Activated T-cell treated with anti-CD3 and anti-CD28 coated beads, Interleukin-2, amount 50 U/mL, for 72 hours (primary cell): ENCODE measurements at regions not wholly inside any gene's neighbourhood (a gene's known extent, or its start where the extent isn't known, plus 50 kb on each side); places are given as distances from the start of the nearest gene placed in this dataset.

ENCODE experiments used
- ATAC-seq, 2 donors: fragments of 150-1000 bp; cut with Tn5 transposase; replicated peaks in 1 of 2; 2 replicates each; pipeline ENCODE4 v1.10.0; 2021; ENCODE audit warnings: moderate library complexity in 2 of 2, mild to moderate bottlenecking in 1 of 2
- DNase-seq, 2 donors: peaks; one replicate each; pipeline ENCODE4 v3.0.0; 2021 to 2022; ENCODE audit warnings: mixed read lengths in 1 of 2
- H3K27ac Mint-ChIP-seq: one replicate; pipeline ENCODE4 v1.8.0; 2022; ENCODE audit warnings: mild to moderate bottlenecking, moderate library complexity, mixed read lengths
- H3K27me3 Mint-ChIP-seq: one replicate; pipeline ENCODE4 v1.8.0; 2022; ENCODE audit warnings: low read depth, mixed read lengths
- H3K36me3 Mint-ChIP-seq, 2 donors: one replicate each; pipeline ENCODE4 v1.8.0; 2022; ENCODE audit warnings: mixed read lengths in 2 of 2, mild to moderate bottlenecking in 1 of 2; ENCODE audit not compliant: insufficient read depth in 2 of 2
- H3K4me1 Mint-ChIP-seq: one replicate; pipeline ENCODE4 v1.8.0; 2022; ENCODE audit warnings: low read depth, mixed read lengths
- H3K4me3 Mint-ChIP-seq, 2 donors: one replicate each; pipeline ENCODE4 v1.8.0; 2022; ENCODE audit warnings: mild to moderate bottlenecking in 2 of 2, mixed read lengths in 2 of 2, moderate library complexity in 2 of 2
- H3K9me3 Mint-ChIP-seq, 2 donors: one replicate each; pipeline ENCODE4 v1.8.0; 2022; ENCODE audit warnings: mixed read lengths in 2 of 2

- Mint-ChIP-seq H3K27ac (no peak overlapping the region), H3K4me3 (no peak overlapping the region), H3K9me3 (peaks cover 2 to 4% of the 10 kb centered on the region in 2 donors), H3K27me3 (no peaks in the 10 kb centered on the region), H3K36me3 (no peaks in the 10 kb centered on the region), H3K4me1 (peaks cover 4% of the 10 kb centered on the region)
- no peak for DNase-seq
- no peak for ATAC-seq
Observed at GRCh38 chr13:111394211-111394922, 73.9 kb downstream of the TEX29 start.

DNA sequence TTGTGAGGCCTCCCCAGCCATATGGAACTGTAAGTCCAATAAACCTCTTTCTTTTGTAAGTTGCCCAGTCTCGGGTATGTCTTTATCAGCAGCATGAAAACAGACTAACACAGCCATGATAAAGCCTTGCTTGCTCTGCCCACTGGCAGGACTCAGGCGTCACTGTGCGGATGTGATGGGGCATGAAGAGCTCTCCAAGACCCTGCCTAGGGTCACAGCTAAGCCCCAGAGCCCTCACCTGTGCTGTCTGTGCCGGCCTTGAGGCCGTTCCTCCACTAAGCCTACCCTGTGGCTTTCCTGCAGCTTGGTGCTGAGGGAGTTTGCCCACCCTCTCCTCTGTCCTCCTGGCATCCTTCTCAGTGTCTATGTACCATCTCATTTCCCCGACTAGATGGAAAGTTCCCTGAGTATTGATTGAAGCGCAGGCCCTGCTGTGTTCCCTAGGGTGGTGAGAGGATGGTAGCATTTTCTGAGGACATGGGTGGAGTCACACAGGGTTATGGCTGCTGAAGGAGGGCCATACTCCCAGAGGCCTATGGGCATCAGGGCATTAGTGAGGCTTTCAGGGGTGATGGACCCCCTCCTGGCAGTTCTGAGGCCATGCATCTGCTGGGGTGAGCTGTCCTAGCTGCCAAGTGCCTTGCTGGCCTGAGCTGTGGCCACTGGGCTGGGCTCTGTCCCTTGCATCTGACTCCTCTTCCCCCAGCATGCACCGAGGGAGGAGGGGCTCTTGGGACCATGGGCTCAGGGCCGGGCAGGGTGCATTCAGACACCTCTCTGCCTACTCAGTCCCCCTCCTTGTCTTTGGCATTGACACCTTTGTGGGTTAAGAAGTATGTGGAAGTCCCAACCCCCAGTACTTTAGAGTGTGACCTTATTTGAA, 75.3 kb downstream of the TEX29 start:
- Mint-ChIP-seq H3K36me3 (no peaks in the 10 kb centered on the region), H3K27ac (no peak overlapping the region), H3K9me3 (peaks cover 2 to 4% of the 10 kb centered on the region in 2 donors), H3K27me3 (no peaks in the 10 kb centered on the region), H3K4me3 (no peak overlapping the region), H3K4me1 (no peaks in the 10 kb centered on the region)
- DNase-seq, result no peak
- no peak for ATAC-seq

DNA sequence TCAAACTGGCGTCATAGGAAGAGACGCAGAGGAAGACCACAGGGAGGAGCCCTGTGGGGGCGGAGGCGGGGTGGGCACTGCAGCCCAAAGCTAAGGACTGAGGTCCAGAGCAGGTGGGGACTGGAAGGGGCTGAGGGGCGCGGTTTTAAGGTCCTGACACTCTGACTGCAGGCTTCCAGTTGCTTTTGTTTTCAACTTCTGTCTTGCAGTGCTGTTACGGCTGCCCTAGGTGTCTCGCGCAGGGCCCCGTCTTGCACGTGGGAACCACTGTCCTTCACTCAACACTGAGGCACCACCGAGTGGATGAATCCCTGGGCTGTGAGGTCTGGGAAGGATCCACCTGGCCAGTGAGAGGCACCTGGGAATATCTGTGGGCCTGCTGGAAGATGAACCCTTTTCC, 76.0 kb downstream of the TEX29 start:
- Mint-ChIP-seq H3K4me1 (no peaks in the 10 kb centered on the region), H3K27me3 (no peaks in the 10 kb centered on the region), H3K9me3 (peaks cover 2 to 4% of the 10 kb centered on the region in 2 donors), H3K4me3 (no peak overlapping the region), H3K27ac (no peak overlapping the region), H3K36me3 (no peaks in the 10 kb centered on the region)
- ATAC-seq (no peak), DNase-seq (no peak)

DNA sequence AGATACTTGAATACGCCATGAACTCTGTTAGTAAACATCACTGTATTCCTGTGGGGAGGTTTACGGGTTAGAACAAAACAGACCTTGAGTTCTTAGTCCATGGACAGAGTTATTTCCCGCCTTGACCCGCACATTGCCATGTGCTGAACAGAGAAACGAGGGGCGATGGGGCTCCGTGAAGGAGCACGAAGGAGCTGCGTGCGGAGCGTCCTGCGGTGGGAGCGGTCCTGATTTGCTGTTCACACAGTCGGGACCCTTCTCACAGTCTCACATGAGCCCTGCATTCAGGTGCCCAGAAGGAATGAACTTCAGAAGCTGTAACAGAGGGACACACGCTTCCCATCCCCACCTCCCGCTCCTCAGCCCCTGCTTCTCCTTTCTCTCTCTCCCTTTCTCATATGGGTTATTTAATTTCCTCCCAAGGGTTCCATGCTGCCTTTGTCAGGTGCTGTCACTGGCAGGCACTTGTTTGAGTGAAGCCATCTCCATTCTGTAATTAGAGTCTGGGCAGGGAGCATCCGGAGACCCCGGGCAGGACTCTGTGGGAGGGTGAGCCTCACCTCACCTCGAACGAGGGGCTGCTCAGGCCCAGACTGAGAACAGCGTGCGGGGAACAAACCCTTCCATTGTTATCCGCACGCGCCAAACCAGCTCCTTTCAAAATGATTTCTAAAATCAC, 76.9 kb downstream of the TEX29 start:
- no peak for DNase-seq

GRCh38 chr13:111398196-111398595, 77.8 kb downstream of the TEX29 start:
- ATAC-seq (no peak), DNase-seq (no peak)
- Mint-ChIP-seq H3K4me3 (no peak overlapping the region), H3K9me3 (peaks cover 2 to 4% of the 10 kb centered on the region in 2 donors), H3K4me1 (no peaks in the 10 kb centered on the region), H3K36me3 (no peaks in the 10 kb centered on the region), H3K27ac (no peak overlapping the region), H3K27me3 (no peaks in the 10 kb centered on the region)

More for the DNA sequence above, 76.9 kb downstream of the TEX29 start:
- no peak overlapping the region for H3K27ac Mint-ChIP-seq
- H3K4me1 Mint-ChIP-seq, result no peaks in the 10 kb centered on the region
- H3K36me3 Mint-ChIP-seq, result no peaks in the 10 kb centered on the region
- no peak overlapping the region for H3K4me3 Mint-ChIP-seq
- peaks cover 2 to 4% of the 10 kb centered on the region in 2 donors for H3K9me3 Mint-ChIP-seq
- no peak for ATAC-seq
- no peaks in the 10 kb centered on the region for H3K27me3 Mint-ChIP-seq

GRCh38 chr13:111398715-111399299, 78.4 kb downstream of the TEX29 start:
- H3K4me3 Mint-ChIP-seq, result no peak overlapping the region
- no peaks in the 10 kb centered on the region for H3K4me1 Mint-ChIP-seq
- DNase-seq, result no peak
- no peaks in the 10 kb centered on the region for H3K27me3 Mint-ChIP-seq
- no peak for ATAC-seq
- H3K27ac Mint-ChIP-seq, result no peak overlapping the region
- H3K36me3 Mint-ChIP-seq, result no peaks in the 10 kb centered on the region
- H3K9me3 Mint-ChIP-seq, result peaks cover 2 to 4% of the 10 kb centered on the region in 2 donors

GRCh38 chr13:111399334-111399733, 78.9 kb downstream of the TEX29 start:
- Mint-ChIP-seq H3K9me3 (peaks cover 2 to 4% of the 10 kb centered on the region in 2 donors), H3K27me3 (no peaks in the 10 kb centered on the region), H3K36me3 (no peaks in the 10 kb centered on the region), H3K4me3 (no peak overlapping the region), H3K27ac (no peak overlapping the region), H3K4me1 (no peaks in the 10 kb centered on the region)
- no peak for DNase-seq
- ATAC-seq, result no peak

DNA sequence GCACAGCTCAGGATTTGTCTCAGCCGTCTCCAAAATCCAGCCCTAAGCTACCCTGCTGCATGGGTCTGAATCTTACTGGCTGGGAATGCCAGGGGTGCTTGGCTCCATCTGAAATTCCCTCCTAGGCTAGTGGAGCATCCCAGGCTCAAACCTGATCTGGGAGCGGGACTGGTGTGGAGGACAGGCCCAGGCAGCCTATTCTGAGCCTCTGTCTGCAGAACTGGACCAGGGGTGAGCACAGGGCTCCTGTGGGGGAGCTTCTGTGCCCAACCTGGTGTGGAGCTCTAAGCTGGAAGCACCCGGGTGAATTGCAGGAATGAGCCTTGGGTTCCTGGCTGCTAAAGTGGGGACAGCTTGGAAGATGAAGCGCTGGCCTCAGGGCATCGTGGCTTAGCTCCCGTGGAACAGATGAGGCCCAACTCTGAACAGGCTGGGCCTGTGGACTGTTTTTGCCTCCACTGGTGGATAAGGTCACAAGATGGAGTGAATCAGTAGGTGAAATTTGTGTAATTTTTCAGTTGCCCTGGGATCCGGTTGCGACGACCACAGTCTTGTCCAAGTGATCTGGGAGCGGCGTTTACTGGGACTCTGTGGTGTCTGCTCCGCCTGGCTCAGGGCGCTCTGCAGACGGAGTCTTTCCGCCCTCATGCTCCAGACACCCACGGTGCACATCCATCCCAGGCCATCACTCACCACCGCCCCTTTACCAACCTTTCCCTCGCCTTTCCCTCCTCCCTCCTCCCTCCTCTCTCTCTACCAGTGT, 79.5 kb downstream of the TEX29 start:
- Mint-ChIP-seq H3K4me1 (no peaks in the 10 kb centered on the region), H3K9me3 (peaks cover 2 to 4% of the 10 kb centered on the region in 2 donors), H3K4me3 (no peak overlapping the region), H3K36me3 (no peaks in the 10 kb centered on the region), H3K27ac (no peak overlapping the region), H3K27me3 (no peaks in the 10 kb centered on the region)
- ATAC-seq (no peak), DNase-seq (no peak)

DNA sequence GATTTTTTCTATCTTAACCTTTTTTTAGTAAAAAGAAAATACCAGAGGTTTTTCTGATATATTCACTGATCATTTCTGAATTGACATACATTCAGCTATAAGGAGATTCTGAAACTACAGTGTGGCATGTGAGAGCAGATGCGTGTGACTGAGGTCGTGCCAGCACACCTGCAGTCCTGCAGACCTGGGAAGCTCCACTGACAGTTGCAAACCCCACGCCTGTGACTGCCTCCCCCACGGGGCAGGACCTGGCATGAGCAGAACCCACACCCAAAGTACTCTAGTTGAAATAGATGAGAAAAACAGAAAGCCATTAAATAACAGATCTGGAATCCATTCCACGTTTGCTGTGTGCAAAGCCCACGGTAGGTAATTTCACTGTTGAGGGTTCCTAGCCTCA, 80.7 kb downstream of the TEX29 start:
- ATAC-seq (no peak), DNase-seq (no peak)
- no peaks in the 10 kb centered on the region for H3K27me3 Mint-ChIP-seq
- H3K36me3 Mint-ChIP-seq, result no peaks in the 10 kb centered on the region
- no peaks in the 10 kb centered on the region for H3K4me1 Mint-ChIP-seq
- no peak overlapping the region for H3K4me3 Mint-ChIP-seq
- H3K27ac Mint-ChIP-seq, result no peak overlapping the region
- no peaks in the 10 kb centered on the region for H3K9me3 Mint-ChIP-seq

DNA sequence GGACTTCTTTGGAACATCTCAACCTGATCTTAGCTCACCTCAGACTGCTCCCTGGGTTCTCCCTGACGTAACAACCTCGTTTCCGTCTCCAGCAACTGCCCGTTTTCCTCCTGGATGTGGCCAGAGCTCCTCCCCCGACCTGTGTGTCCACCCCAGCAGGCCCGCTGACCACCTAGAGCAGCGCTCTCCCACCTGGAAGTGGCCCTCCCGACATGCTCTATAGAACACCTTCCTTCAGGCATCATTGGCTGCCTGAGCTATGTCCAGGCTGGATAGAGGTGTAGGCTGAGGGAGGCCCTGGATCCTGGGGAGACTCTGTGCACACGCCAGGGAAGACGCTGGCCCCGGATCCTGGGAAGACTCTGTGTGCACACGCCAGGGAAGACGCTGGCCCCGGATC, 81.3 kb downstream of the TEX29 start:
- Mint-ChIP-seq H3K36me3 (no peaks in the 10 kb centered on the region), H3K27me3 (no peaks in the 10 kb centered on the region), H3K27ac (no peak overlapping the region), H3K4me3 (no peak overlapping the region), H3K9me3 (no peaks in the 10 kb centered on the region), H3K4me1 (no peaks in the 10 kb centered on the region)
- no peak for ATAC-seq
- DNase-seq, result no peak

GRCh38 chr13:111402441-111402840, 82.0 kb downstream of the TEX29 start:
- no peaks in the 10 kb centered on the region for H3K4me1 Mint-ChIP-seq
- H3K27me3 Mint-ChIP-seq, result no peaks in the 10 kb centered on the region
- H3K4me3 Mint-ChIP-seq, result no peak overlapping the region
- no peak for ATAC-seq
- H3K9me3 Mint-ChIP-seq, result no peaks in the 10 kb centered on the region
- no peak overlapping the region for H3K27ac Mint-ChIP-seq
- no peak for DNase-seq
- no peaks in the 10 kb centered on the region for H3K36me3 Mint-ChIP-seq

DNA sequence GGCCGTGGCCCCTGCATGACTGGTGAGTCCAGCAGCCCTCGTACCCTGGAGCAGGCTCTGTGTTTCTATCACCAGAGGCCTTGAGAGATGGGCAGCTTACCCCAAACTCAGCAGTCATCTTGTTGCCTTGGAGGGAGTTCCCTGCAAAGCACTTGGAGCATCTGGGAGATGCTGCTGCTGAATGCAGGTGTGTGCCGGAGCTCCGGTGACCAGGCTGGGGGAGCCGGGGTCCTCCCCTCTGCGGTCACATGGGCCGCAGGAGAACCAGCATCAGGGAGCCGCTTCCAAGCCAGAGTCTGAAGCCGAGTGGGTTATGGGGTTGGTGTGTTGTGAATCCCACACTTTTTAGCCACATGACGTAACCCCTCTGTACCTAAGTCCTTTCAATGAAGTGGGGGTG, 82.8 kb downstream of the TEX29 start:
- H3K4me1 Mint-ChIP-seq, result no peaks in the 10 kb centered on the region
- H3K9me3 Mint-ChIP-seq, result no peaks in the 10 kb centered on the region

More for the DNA sequence above, 82.8 kb downstream of the TEX29 start:
- no peak for ATAC-seq
- Mint-ChIP-seq H3K27me3 (no peaks in the 10 kb centered on the region), H3K36me3 (no peaks in the 10 kb centered on the region), H3K27ac (no peak overlapping the region), H3K4me3 (no peak overlapping the region)
- DNase-seq, result no peak
